CD14-positive monocyte (primary cell): ENCODE measurements at regions not wholly inside any gene's neighbourhood (a gene's known extent, or its start where the extent isn't known, plus 50 kb on each side); places are given as distances from the start of the nearest gene placed in this dataset.

Experiments
- DNase-seq, 3 donors: peaks; one replicate each; pipeline ENCODE4 v3.0.0-alpha.2; 2011 to 2022
- H2AFZ ChIP-seq: 2 replicates; pipeline ENCODE4 v1.6.0; 2012; ENCODE audit warnings: mild to moderate bottlenecking, low read depth, low read length, inconsistent platforms; ENCODE audit not compliant: insufficient read depth, poor library complexity, severe bottlenecking
- H3K27ac ChIP-seq, 2 donors: 1 replicate in 1 of 2; 2 replicates in 1 of 2; pipeline ENCODE4 v1.5.1; 2012 to 2013; ENCODE audit warnings: low read length in 2 of 2, control low read depth in 1 of 2, inconsistent platforms in 1 of 2, low read depth in 1 of 2, mild to moderate bottlenecking in 1 of 2
- H3K27me3 ChIP-seq, 2 donors: one replicate each; pipeline versions ENCODE4 v1.6.0 to v1.6.1; 2011 to 2013; ENCODE audit warnings: low read length in 2 of 2; ENCODE audit not compliant: control insufficient read depth in 2 of 2, insufficient read depth in 2 of 2
- H3K36me3 ChIP-seq, 2 donors: replicated peaks in 1 of 2; 1 replicate in 1 of 2; 2 replicates in 1 of 2; pipeline versions ENCODE4 v1.5.1 to v1.6.1; 2012 to 2013; ENCODE audit warnings: low read length in 2 of 2, control low read depth in 1 of 2, inconsistent platforms in 1 of 2, mild to moderate bottlenecking in 1 of 2; ENCODE audit not compliant: insufficient read depth in 2 of 2, control insufficient read depth in 1 of 2
- H3K4me1 ChIP-seq, 2 donors: 1 replicate in 1 of 2; 2 replicates in 1 of 2; pipeline versions ENCODE4 v1.5.1 to v1.6.1; 2012 to 2013; ENCODE audit warnings: low read length in 2 of 2, control low read depth in 1 of 2, inconsistent platforms in 1 of 2, mild to moderate bottlenecking in 1 of 2, moderate library complexity in 1 of 2; ENCODE audit not compliant: insufficient read depth in 2 of 2, control insufficient read depth in 1 of 2
- H3K4me2 ChIP-seq: replicated peaks from 2 replicates; pipeline ENCODE3; 2012; ENCODE audit warnings: low read length, moderate library complexity, mild to moderate bottlenecking; ENCODE audit not compliant: poor library complexity, severe bottlenecking; ENCODE audit errors: extremely low read depth
- H3K4me3 ChIP-seq, 3 experiments: fragments of 200-600 bp in 1 of 3; sonication (generic) in 1 of 3; replicated peaks in 1 of 3; 1 replicate in 2 of 3; 2 replicates in 1 of 3; pipeline ENCODE4 v1.5.1; 2011 to 2013; ENCODE audit warnings: low read length in 3 of 3, mild to moderate bottlenecking in 3 of 3, control low read depth in 2 of 3, low read depth in 2 of 3, inconsistent platforms in 1 of 3, moderate library complexity in 1 of 3
- H3K79me2 ChIP-seq: 2 replicates; pipeline ENCODE4 v1.6.0; 2012; ENCODE audit warnings: mild to moderate bottlenecking, control low read depth, inconsistent platforms, low read length, moderate library complexity; ENCODE audit not compliant: insufficient read depth
- H3K9ac ChIP-seq: 2 replicates; pipeline ENCODE4 v1.6.0; 2017; ENCODE audit warnings: low read length, mild to moderate bottlenecking; ENCODE audit not compliant: insufficient read depth, poor library complexity, severe bottlenecking
- H3K9me3 ChIP-seq, 2 donors: replicated peaks in 1 of 2; 1 replicate in 1 of 2; 2 replicates in 1 of 2; pipeline versions ENCODE4 v1.5.1 to v1.6.1; 2012 to 2013; ENCODE audit warnings: low read length in 2 of 2, control low read depth in 1 of 2; ENCODE audit not compliant: control insufficient read depth in 1 of 2, insufficient read depth in 1 of 2
- H4K20me1 ChIP-seq: 2 replicates; pipeline ENCODE4 v1.6.0; 2012; ENCODE audit warnings: mild to moderate bottlenecking, low read length, control low read depth, moderate library complexity; ENCODE audit not compliant: insufficient read depth
- H3K27ac Mint-ChIP-seq, 7 donors: one replicate each; pipeline ENCODE4 v1.8.0; 2020; ENCODE audit warnings: mild to moderate bottlenecking in 7 of 7, mixed read lengths in 7 of 7, moderate library complexity in 6 of 7, inconsistent platforms in 2 of 7
- H3K27me3 Mint-ChIP-seq, 3 donors: one replicate each; pipeline ENCODE4 v1.8.0; 2021 to 2022; ENCODE audit warnings: low read depth in 3 of 3, mild to moderate bottlenecking in 3 of 3, mixed read lengths in 3 of 3, moderate library complexity in 3 of 3, inconsistent platforms in 1 of 3
- H3K36me3 Mint-ChIP-seq, 2 donors: one replicate each; pipeline ENCODE4 v1.8.0; 2020; ENCODE audit warnings: mixed read lengths in 2 of 2, inconsistent platforms in 1 of 2, mild to moderate bottlenecking in 1 of 2
- H3K4me1 Mint-ChIP-seq: one replicate; pipeline ENCODE4 v1.8.0; 2020; ENCODE audit warnings: mild to moderate bottlenecking, mixed read lengths
- H3K4me3 Mint-ChIP-seq, 2 donors: one replicate each; pipeline ENCODE4 v1.8.0; 2020; ENCODE audit warnings: mild to moderate bottlenecking in 2 of 2, mixed read lengths in 2 of 2, moderate library complexity in 1 of 2
- H3K9me3 Mint-ChIP-seq, 7 donors: one replicate each; pipeline ENCODE4 v1.8.0; 2020 to 2022; ENCODE audit warnings: mixed read lengths in 7 of 7, mild to moderate bottlenecking in 6 of 7, moderate library complexity in 6 of 7, inconsistent platforms in 2 of 7
- WGBS: methylation state at CpG from one replicate; pipeline ENCODE4 v1.1.5; 2013; ENCODE audit warnings: missing lambda C conversion rate; ENCODE audit not compliant: insufficient coverage; 5-methylcytosine and 5-hydroxymethylcytosine counted together
- intact Hi-C, 2 donors: fragments of 100-400 bp; cut with micrococcal nuclease; formaldehyde crosslinking; loops; one replicate each; pipeline versions ENCODE4 v1.15.0 to v1.15.1; 2023
- TF ChIP-seq, protein P1 (sequence below): fragments of 200-600 bp; IDR thresholded peaks from one replicate; pipeline ENCODE4 v1.8.0; 2022; ENCODE audit warnings: antibody characterized with exemption, mild to moderate bottlenecking

- Histone ChIP-seq H3K79me2 (no peaks in the 10 kb centered on the region), H3K9me3 (peaks cover 0 to 5% of the 10 kb centered on the region in 2 donors), H2AFZ (no peak overlapping the region), H3K9ac (no peak overlapping the region), H3K36me3 (no peaks in the 10 kb centered on the region), H3K4me2 (no peak overlapping the region), H3K27ac (no peak overlapping the region), H3K4me3 (no peak overlapping the region), H3K4me1 (no peaks in the 10 kb centered on the region), H4K20me1 (no peaks in the 10 kb centered on the region), H3K27me3 (no peaks in the 10 kb centered on the region)
- TF ChIP-seq, protein P1, sequence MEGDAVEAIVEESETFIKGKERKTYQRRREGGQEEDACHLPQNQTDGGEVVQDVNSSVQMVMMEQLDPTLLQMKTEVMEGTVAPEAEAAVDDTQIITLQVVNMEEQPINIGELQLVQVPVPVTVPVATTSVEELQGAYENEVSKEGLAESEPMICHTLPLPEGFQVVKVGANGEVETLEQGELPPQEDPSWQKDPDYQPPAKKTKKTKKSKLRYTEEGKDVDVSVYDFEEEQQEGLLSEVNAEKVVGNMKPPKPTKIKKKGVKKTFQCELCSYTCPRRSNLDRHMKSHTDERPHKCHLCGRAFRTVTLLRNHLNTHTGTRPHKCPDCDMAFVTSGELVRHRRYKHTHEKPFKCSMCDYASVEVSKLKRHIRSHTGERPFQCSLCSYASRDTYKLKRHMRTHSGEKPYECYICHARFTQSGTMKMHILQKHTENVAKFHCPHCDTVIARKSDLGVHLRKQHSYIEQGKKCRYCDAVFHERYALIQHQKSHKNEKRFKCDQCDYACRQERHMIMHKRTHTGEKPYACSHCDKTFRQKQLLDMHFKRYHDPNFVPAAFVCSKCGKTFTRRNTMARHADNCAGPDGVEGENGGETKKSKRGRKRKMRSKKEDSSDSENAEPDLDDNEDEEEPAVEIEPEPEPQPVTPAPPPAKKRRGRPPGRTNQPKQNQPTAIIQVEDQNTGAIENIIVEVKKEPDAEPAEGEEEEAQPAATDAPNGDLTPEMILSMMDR: no peak
- Mint-ChIP-seq H3K4me1 (no peaks in the 10 kb centered on the region), H3K36me3 (no peaks in the 10 kb centered on the region), H3K27ac (no peak overlapping the region), H3K4me3 (no peak overlapping the region), H3K9me3 (peaks cover 0 to 2% (median 0%) of the 10 kb centered on the region in 7 donors), H3K27me3 (peaks cover 2% of the 10 kb centered on the region in 3 donors)
- 100% methylated on average over 3 of the region's 3 CpGs for WGBS
- intact Hi-C loops: no loop called here
- DNase-seq: no peak
Measured at GRCh38 chr4:85058551-85058950, 92.1 kb upstream of the WDFY3 start.

GRCh38 chr4:85061974-85062373, 95.5 kb upstream of the WDFY3 start:
- Mint-ChIP-seq H3K4me3 (no peak overlapping the region), H3K9me3 (peaks cover 0 to 3% (median 0%) of the 10 kb centered on the region in 7 donors), H3K36me3 (no peaks in the 10 kb centered on the region), H3K27ac (no peak overlapping the region), H3K27me3 (peaks cover 4% of the 10 kb centered on the region in 3 donors), H3K4me1 (no peaks in the 10 kb centered on the region)
- H3K9ac ChIP-seq: no peak overlapping the region
- H3K4me2 ChIP-seq: no peak overlapping the region
- H3K36me3 ChIP-seq: no peaks in the 10 kb centered on the region
- WGBS: no CpG with 5 or more reads among the region's 1 CpG
- no peaks in the 10 kb centered on the region for H3K9me3 ChIP-seq
- no peaks in the 10 kb centered on the region for H3K4me1 ChIP-seq
- no peak for DNase-seq
- no peaks in the 10 kb centered on the region for H3K79me2 ChIP-seq
- no peaks in the 10 kb centered on the region for H3K27me3 ChIP-seq
- TF ChIP-seq, protein P1: no peak
- H4K20me1 ChIP-seq: no peaks in the 10 kb centered on the region
- H3K27ac ChIP-seq: no peak overlapping the region
- H2AFZ ChIP-seq: no peak overlapping the region
- no peak overlapping the region for H3K4me3 ChIP-seq
- intact Hi-C loops: no loop called here
